Rectal smooth muscle tissue (tissue), 1 donor: ENCODE measurements at regions not wholly inside any gene's neighbourhood (a gene's known extent, or its start where the extent isn't known, plus 50 kb on each side); places are given as distances from the start of the nearest gene placed in this dataset.
A peak's percentile ranks its signal among the peaks of the same experiment; 100 is the strongest.

Experiments
- H3K27ac ChIP-seq: one replicate; pipeline ENCODE4 v1.7.0; 2013; ENCODE audit warnings: low read depth, low read length, inconsistent platforms
- H3K27me3 ChIP-seq: one replicate; pipeline ENCODE4 v1.7.0; 2013; ENCODE audit warnings: low read length; ENCODE audit not compliant: control insufficient read depth, insufficient read depth
- H3K36me3 ChIP-seq: one replicate; pipeline ENCODE4 v1.7.0; 2013; ENCODE audit warnings: low read length; ENCODE audit not compliant: control insufficient read depth, insufficient read depth
- H3K4me1 ChIP-seq: one replicate; pipeline ENCODE4 v1.7.0; 2013; ENCODE audit warnings: low read length; ENCODE audit not compliant: control insufficient read depth, insufficient read depth
- H3K4me3 ChIP-seq: one replicate; pipeline ENCODE4 v1.7.0; 2013; ENCODE audit warnings: low read length
- H3K9ac ChIP-seq: one replicate; pipeline ENCODE4 v1.7.0; 2013; ENCODE audit warnings: low read length

- Histone ChIP-seq H3K9ac (no peak overlapping the region), H3K4me3 (no peak overlapping the region), H3K27ac (no peak overlapping the region), H3K4me1 (peaks cover 10% of the 10 kb centered on the region), H3K27me3 (no peaks in the 10 kb centered on the region), H3K36me3 (no peaks in the 10 kb centered on the region)
Measured at GRCh38 chr5:68531970-68532369, 316.4 kb downstream of the PIK3R1 start.

- no peaks in the 10 kb centered on the region for H3K27me3 ChIP-seq
- H3K9ac ChIP-seq, result no peak overlapping the region
- H3K4me1 ChIP-seq, result peaks cover 10% of the 10 kb centered on the region
- no peaks in the 10 kb centered on the region for H3K36me3 ChIP-seq
- H3K4me3 ChIP-seq, result no peak overlapping the region
- H3K27ac ChIP-seq, result no peak overlapping the region
Measured at GRCh38 chr5:68533051-68533450, 317.5 kb downstream of the PIK3R1 start.

- Histone ChIP-seq H3K27ac (peak overlapping the region; percentile 33), H3K9ac (no peak overlapping the region), H3K4me1 (peaks cover 10% of the 10 kb centered on the region), H3K36me3 (no peaks in the 10 kb centered on the region), H3K27me3 (no peaks in the 10 kb centered on the region), H3K4me3 (no peak overlapping the region)
Measured at GRCh38 chr5:68533571-68534084, 318.1 kb downstream of the PIK3R1 start.

- Histone ChIP-seq H3K9ac (no peak overlapping the region), H3K27ac (peak overlapping the region; percentile 33), H3K27me3 (no peaks in the 10 kb centered on the region), H3K4me1 (peaks cover 10% of the 10 kb centered on the region), H3K36me3 (no peaks in the 10 kb centered on the region), H3K4me3 (peak overlapping the region; percentile 26)
Measured at GRCh38 chr5:68534131-68534940, 318.8 kb downstream of the PIK3R1 start.

- Histone ChIP-seq H3K4me3 (peak overlapping the region; percentile 26), H3K9ac (no peak overlapping the region), H3K27me3 (no peaks in the 10 kb centered on the region), H3K27ac (peak overlapping the region; percentile 33), H3K36me3 (no peaks in the 10 kb centered on the region), H3K4me1 (peaks cover 10% of the 10 kb centered on the region)
Measured at GRCh38 chr5:68534956-68535520, 319.5 kb downstream of the PIK3R1 start.

GRCh38 chr5:68538814-68539420 lies 323.4 kb downstream of the PIK3R1 start:
- no peak overlapping the region for H3K9ac ChIP-seq
- H3K27ac ChIP-seq, result no peak overlapping the region
- H3K4me3 ChIP-seq, result no peak overlapping the region
- H3K4me1 ChIP-seq, result peaks cover 3% of the 10 kb centered on the region
- H3K27me3 ChIP-seq, result no peaks in the 10 kb centered on the region
- H3K36me3 ChIP-seq, result no peaks in the 10 kb centered on the region

GRCh38 chr5:68540798-68541590 lies 325.4 kb downstream of the PIK3R1 start:
- peaks cover 4% of the 10 kb centered on the region for H3K4me1 ChIP-seq
- H3K4me3 ChIP-seq, result no peak overlapping the region
- H3K36me3 ChIP-seq, result no peaks in the 10 kb centered on the region
- no peak overlapping the region for H3K27ac ChIP-seq
- no peak overlapping the region for H3K9ac ChIP-seq
- no peaks in the 10 kb centered on the region for H3K27me3 ChIP-seq

GRCh38 chr5:68542207-68542606 lies 326.7 kb downstream of the PIK3R1 start:
- Histone ChIP-seq H3K27me3 (no peaks in the 10 kb centered on the region), H3K27ac (no peak overlapping the region), H3K36me3 (no peaks in the 10 kb centered on the region), H3K9ac (no peak overlapping the region), H3K4me3 (no peak overlapping the region), H3K4me1 (peaks cover 4% of the 10 kb centered on the region)

GRCh38 chr5:68543212-68543611 lies 327.7 kb downstream of the PIK3R1 start:
- Histone ChIP-seq H3K4me1 (peaks cover 4% of the 10 kb centered on the region), H3K27ac (no peak overlapping the region), H3K4me3 (no peak overlapping the region), H3K9ac (no peak overlapping the region), H3K36me3 (no peaks in the 10 kb centered on the region), H3K27me3 (no peaks in the 10 kb centered on the region)

- Histone ChIP-seq H3K27ac (peak overlapping the region; percentile 71), H3K36me3 (no peaks in the 10 kb centered on the region), H3K4me1 (peaks cover 4% of the 10 kb centered on the region), H3K27me3 (no peaks in the 10 kb centered on the region), H3K9ac (no peak overlapping the region), H3K4me3 (no peak overlapping the region)
Measured at GRCh38 chr5:68544091-68544647, 328.6 kb downstream of the PIK3R1 start.

GRCh38 chr5:68544648-68545552 lies 329.3 kb downstream of the PIK3R1 start:
- no peaks in the 10 kb centered on the region for H3K36me3 ChIP-seq
- no peak overlapping the region for H3K4me3 ChIP-seq
- H3K9ac ChIP-seq, result no peak overlapping the region
- H3K27me3 ChIP-seq, result no peaks in the 10 kb centered on the region
- H3K4me1 ChIP-seq, result peaks cover 4% of the 10 kb centered on the region
- H3K27ac ChIP-seq, result peak overlapping the region; percentile 71
